ENCODE measurements at regions not wholly inside any gene's neighbourhood (a gene's known extent, or its start where the extent isn't known, plus 50 kb on each side); places are given as distances from the start of the nearest gene placed in this dataset.

DNA sequence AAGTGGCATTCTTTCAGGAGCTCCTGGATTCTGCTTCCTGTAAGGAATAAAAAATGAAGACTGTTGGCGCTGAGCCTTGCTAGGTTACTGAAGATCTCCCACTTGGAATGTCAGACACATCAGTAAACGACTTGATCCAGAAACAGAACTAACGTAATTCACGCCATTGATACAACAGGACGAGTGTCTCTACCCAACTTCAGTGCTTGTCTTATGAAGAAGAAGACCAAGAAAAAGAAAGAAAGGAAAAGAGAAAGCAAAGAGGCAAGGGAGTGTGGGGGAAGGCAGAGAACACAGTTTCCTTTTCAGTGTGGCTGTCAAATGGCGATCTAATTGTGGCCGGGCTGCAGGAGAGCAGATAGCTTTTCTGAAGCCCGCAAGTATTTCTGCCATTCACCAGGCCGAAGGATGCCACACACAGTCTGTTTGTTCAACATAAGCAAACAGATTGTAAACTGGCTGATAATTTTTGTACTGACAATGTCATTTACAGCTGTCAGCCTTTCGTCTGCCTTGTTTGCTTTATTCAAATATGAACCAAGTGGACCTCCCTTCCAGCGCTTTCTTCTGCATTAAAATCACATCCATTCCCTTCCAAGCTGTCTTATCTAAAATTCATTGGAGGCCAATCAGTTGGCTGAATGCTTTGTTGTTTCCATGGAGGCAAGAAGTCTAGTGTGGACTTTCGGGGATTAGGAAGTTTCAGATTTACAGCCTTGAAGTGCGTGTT lies 180.6 kb downstream of the FOXA2 start:
- no peak for DNase-seq

DNA sequence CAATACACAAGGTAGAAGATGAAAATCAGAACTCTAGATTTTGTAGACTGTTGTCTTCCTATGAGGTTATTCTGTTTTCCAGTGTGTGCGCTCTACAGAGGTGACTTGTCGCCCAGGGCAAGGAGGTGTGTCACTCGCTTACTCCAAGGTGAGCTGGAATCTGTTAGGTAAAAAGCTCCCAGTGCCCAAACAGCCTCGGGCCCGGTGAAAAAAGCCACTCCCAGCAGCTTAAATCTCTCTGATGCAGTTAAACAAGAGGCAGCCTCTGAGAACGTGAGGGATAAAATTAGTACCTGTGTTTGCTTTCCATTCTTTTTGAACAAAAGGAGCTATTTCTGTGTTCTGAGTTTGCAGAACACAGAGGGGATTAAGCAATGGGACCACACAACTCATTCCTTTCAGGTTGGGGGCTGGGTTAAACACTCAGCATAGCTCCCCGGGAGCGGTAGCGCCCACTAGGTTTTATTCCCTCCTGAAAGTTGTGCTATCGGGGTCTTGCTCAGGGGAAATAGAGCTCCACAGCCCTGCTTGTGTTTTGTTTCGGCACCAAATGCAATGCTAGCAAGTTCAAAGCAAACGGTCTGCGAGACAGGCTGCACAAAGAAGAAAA lies 181.2 kb downstream of the FOXA2 start:
- no peak for DNase-seq

DNA sequence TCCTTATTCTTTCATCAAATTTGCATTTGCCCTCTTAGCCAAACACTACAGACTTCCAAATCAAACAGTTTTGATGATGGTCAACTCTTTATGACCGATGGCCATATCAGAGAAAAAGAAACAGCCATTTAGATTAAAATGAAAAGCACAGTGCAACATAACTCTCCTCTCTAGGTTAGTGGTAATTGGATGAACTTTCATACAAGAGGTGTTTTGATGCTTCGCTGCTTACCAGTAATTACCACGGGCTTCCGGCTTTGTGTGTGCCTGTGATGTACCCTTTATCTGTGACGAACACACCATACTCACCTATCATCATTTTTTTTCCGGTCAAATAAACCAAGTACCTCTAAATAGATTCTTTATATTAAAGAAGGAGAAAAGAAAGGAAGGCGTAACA lies 181.8 kb downstream of the FOXA2 start:
- no peak for DNase-seq

DNA sequence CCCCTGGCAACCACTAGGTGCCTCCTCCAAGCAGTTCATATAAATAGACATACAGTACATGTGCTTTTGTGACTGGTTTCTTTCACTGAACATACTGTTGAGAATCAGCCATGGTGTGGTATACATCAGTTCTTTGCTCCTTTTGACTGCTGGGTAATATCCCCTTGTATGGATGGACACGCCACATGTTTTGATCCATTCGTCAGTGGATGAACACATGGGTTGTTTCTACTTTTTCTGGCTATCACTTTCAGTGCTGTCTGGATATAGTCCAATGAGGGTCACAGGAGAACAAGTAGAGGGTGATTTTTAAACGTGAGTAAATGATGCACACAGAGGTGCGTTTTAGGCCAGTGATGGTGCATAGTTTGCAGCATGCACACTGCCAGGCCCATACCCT lies 183.9 kb downstream of the FOXA2 start:
- DNase-seq = no peak

DNA sequence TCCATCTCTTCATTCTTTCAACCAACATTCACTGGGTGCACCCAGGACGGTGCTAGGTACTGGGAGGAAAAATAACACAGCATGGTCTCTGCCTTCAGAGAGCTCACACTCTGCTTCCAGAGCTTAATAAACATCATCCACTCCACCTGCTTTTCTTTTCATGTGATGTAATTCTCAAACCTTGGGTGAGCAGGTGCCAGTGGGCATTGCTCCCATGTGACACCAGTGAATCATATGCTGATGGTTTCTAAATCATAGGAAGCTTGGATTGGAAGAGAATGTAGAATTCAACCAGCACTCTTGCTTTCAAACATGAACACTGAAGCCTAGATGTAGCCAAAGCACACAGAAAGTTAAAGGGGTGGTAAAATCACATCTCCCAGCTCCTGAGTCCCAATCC lies 189.8 kb downstream of the FOXA2 start:
- DNase-seq = no peak

DNA sequence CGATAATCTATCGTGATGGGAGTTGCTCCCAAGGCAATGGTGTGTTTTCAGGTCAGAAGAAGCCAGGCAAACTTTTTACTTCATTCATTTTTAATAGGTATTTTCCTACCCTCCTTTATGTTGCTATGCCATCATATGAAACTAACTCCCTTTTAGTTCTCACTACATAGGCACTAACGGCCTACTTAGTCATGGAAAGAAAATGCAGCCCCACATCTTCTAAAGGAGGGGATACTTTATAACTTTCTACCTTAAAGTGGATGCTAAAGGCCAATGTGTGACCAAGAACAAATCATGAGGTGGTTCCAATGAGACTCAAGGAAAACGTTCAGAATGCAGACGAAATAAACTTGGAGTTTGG lies 193.8 kb downstream of the FOXA2 start:
- no peak for DNase-seq

DNA sequence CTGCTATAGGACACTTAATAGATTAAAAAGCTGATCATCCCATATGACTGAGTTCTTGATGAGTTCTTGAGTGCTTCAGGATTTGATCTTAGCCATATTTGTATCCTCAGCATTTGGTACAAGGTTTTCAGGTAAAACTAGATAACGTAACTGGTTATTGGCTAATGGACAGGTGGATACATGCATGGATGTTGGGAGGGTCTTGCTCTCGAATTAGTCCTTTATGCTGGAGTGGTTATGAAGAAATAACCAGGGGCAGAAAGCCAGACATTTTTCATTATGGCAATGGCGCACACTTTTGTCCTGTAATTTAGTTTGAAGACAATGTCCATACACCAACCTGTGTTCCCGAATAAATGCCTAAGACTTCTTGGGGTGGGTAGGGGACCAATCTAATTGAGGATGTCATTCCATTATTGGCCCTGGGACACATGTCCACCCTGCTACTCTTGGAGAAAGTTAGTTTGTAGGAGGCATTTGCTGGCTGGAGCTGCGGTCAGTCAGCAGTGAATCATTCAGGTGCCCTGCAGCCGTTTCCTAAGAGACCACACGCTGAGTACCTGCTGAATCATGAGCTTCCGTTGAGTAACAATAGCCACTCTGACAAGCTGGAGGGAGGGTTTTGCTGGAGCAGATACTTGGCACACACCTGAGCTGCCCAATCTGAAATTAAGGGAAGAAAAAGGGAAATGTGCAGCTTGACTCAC lies 194.4 kb downstream of the FOXA2 start:
- DNase-seq = no peak

DNA sequence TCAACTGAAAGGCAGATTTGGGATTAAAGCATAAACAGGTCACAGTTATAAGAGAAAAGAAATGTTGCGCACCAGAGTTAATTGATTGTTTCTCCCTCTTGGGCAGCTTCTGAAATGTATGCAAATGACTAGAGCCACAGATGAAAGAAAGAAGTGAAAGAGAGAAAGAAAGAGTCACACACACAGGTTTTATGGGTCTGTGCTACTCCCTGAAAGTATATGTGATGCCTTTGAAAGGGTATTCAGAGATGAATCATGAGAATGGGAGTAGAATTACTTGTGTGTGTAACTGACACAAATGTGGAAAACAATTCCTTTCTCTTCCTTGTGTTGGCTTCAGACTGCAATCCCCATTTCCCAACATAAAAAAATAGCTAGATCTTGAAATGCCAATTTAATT lies 196.9 kb downstream of the FOXA2 start:
- DNase-seq = no peak

DNA sequence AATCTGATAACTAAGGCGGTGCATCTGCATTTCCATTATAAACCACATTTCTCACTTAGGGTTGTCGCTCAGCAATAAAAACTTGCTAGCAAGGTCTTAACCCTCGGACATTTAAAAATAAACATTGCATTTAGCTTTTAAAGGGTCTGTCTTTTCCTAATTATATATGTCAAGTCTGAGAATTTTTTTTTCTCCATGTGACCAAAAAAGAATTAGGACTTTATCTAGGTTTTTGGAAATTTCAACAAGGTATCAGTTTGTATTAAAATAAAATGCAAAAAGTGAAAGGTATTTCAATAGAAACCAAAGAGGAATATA lies 198.1 kb downstream of the FOXA2 start:
- no peak for DNase-seq

DNA sequence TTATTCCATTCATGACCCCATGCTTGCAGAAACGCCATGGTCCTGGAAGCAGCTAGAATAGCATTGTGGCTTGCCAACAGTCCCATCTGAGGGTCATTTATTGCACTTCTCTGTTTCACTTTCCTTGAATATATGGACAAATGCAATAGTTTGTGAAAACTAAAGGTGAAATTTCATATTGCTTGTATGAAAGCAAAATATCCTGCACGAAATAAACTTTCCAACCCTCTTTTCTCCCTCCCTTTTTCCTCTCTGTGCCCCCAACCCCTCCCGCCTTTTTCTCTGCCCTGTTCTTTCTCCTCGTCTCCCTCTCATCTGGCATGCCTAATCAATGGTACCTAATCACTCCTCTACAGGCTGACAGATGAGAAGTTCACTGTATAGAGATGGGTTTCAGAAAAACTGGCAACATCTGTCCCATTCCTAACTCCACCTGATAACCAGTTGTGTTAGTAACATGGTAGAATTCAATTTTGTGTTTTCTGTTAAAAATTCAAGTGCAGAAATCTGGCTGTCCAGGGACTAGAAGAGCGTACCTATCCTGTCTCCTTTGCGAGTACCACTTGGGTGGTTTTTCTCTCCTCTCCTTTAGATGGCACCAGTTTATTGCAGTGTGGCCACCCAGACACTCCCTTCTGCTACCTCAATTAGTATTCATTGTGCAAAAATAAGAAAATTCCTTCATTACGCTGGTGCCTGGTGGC lies 198.6 kb downstream of the FOXA2 start:
- DNase-seq = no peak

DNA sequence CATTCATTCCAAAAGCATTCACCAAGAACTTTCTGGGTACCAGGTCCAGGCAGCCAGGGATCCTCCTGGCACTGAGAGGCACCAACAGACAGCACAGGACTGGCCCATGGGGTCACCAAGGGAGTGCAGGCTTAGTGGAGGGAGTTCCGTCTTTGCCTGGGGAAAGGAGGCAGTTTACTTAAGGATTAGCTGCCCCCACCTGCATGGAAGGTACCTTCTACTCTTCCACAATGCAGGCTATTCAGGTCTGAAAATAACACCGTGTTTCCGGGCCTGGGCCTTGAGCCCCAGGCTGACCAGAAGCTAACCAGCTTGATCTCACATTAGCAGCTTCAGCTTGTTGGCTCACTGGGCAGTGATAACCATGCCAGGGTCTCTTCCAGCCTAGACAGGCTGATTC lies 199.4 kb downstream of the FOXA2 start:
- DNase-seq = no peak

DNA sequence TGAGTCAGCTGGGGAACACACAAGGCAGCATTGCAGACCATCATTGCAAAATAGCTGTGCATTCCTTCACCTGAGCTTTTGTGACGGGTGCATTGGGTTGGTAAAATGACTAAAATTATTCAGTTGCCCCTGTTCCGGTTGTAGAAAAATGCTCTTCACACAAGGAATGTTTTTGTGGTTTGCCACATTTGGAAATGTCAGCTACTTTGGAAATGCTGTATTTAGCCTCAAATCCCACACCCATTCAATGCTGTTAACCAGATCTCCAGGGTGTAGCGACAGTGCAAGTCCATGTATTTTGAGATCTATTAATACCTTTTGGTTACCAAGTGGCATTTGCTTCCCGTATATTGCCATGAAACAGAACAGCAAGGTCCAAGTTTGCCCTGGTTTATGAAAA lies 201.2 kb downstream of the FOXA2 start:
- no peak for DNase-seq

DNA sequence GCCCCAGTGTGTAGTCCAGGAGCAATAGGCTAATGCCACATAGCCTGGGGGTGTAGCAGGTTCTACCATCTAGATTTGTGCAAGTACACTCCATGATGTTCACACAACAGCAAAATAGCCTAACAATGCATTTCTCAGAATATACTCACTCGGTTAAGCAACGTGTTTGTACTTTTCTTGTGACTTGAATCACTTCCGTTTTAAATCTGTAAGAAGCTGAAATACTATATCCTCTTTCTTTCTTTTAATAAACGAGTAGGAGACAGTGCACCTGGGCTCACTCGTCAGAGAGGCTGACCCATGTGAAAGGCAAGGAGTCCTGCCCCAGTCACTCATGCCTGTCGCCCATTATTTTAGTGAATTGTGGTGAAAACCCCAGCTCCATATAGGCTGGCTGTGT lies 201.6 kb downstream of the FOXA2 start:
- DNase-seq = no peak

DNA sequence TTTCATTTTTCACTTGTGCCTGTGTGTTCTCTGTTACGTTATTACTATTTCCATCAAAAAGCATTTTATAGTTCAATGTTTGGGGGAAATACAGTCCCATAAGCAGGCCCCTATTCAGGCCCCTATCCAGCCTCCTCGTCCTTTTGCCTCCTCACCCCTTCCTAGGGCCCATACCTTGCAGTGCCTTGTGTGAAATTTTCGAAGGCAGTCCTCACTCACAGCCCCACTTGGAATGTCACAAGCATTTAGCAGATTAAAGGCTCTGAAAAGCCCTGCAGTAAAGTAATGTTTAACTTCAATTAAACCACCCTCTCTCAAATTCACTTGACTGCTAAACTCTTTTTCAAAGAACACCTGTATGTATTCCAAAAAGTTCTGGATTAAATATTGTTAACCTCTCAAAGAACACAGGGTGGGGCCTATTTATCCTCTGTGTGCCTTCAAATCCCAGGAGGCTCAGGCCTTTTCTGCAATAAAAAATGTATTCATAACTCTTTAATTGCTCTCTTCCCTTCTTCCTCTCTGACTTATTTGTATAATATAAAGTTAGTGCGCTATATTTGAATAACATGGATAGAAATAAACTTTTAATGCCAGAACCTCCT lies 202.5 kb downstream of the FOXA2 start:
- no peak for DNase-seq

DNA sequence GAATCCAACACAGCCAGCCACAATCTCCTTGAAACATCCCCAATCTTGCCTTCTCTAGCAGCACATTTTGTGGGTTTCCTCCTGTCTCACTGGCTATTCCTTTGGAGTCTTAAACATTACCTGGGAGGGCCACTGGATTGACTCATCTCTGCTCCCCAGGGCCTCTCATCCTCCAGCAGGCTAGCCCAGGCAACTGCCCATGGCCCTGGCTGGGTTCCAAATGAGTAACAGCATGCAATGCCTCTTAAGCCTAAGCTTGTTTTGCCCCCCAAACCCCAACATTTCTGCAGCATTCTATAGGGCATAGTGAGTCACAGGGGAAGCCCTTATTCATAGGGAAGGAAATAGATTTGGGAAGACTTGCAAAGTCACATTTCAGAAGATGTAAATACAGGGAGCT lies 204.9 kb downstream of the FOXA2 start:
- DNase-seq = no peak

DNA sequence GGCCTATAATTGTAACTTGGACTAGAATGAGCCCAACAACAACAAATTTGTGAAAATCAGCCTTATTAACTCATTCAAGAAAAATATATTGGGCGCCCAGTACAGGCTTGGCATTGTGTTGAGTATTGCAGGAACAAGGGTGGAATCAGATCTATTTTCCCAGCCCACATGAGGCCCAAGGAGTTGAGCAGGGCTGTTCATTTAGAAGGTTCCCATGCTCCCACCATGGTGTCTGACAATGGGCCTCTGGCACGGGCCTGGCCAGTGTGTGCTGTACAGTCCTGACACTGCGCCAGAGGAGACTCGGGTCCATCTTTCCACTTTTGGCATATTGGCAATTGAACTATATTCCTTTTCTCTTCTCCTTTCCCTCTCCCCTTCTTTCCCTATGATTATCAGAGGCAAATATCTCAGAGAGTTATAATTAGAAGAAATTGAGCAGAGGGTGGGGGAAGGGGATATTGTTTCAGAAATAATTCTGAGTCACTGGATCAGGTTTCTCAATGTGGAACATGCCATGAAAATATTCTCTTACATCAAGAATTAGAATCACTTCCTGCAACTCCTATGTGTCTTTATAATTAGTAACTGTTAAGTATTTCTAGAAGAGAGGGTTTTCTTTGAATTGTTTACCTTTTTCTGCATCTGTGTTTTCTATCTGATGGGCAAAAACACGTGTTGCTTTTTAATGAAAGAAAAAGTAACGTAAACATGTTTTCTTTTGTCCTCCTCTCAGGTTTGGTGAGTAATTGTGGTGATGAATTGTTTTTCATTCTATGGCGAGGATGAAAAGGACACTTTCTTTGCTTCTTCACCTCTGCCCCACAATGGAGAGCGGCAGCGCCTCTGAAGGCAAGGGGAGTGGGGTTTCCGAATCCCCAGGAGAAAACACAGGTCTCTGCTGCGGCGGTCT lies 209.4 kb downstream of the FOXA2 start:
- DNase-seq = no peak

DNA sequence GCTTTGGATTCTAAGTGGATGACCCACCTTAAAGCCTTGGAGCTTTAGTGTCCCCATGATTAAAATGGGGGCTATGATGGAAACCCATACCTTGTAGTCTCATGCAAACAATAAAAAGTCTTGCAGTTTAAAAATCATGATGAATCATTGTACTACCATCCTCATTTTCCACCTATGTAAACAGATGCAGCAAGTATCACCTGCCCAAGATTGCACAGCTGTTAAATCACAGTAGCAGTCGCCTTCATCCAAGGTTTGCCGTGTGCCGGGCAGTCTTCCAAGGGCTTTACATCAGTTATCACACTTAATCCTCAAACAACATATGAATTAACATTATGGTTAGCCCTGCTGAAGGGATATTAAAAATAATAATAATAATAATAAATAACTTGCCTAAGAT lies 210.3 kb downstream of the FOXA2 start:
- DNase-seq = no peak

DNA sequence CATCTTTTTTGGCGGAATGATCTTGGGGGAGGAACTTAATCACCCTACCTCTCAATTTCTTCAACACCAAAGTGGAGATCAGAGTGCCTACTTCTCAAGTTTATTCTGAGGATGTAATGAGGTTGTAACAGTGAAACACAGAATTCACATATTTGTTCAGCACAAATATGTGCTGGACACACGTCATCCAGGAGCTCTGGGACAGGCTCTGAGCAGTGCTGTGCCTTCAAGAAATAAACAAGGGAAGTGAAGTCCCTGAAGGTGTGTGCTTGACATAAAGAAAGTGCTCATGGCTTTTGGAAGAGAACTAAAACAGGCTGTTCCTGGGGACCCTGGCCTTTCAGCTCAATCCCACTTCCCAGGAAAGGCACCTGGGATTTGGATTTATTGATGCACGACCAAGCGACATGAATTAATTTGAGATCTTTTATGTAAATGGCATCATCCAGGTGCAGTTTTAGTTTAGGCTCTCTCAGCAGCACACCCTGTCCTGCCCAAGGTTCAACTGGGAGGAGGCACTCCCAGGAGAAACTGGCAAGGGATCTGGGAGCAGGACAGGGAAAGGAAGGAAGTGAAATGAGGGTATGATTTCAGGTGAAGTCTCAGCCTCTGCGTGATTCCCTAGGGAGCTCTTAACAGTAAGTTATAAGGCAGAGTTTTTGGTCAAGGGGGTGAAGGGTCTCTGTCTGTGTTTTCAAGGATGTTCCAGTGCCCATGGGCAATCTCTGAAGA lies 211.0 kb downstream of the FOXA2 start:
- DNase-seq = no peak

DNA sequence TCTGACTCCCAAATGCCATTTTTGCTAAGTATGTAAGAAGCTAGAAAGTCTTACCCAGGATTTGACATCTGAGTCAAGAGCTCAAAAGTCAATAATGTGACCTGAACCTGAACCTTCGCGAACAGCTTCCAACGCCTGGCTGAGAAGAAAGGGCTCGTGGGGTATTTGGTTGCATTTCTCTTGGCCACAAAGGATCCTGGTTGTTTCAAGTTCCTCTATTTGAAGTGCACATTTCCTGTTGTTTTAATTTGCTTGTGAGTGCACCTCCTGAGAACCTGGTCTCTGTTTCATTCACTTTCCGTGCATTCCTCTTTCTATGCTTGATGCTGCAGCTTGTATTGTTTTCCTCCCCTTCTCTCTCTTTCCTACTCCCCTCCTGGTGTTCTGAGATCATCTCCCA lies 212.5 kb downstream of the FOXA2 start:
- no peak for DNase-seq

DNA sequence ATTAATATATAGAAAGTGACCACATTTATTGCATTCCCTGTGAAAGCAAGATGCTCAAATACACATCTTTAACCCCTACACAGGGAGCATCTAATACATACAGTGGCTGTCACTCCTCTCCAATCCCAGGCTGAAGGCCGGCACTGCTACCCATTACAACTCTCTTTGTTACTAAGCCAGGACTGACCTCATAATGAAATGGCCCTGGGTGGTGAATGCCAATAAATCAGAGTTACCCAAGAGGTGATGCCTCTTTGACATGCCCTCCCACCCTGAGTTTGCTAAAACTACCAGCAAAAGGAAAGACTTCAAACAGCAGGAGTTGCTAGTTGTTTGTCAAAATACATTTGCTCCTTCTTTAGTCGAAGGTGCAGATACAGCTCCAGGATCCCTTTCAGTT lies 214.2 kb downstream of the FOXA2 start:
- no peak for DNase-seq

DNA sequence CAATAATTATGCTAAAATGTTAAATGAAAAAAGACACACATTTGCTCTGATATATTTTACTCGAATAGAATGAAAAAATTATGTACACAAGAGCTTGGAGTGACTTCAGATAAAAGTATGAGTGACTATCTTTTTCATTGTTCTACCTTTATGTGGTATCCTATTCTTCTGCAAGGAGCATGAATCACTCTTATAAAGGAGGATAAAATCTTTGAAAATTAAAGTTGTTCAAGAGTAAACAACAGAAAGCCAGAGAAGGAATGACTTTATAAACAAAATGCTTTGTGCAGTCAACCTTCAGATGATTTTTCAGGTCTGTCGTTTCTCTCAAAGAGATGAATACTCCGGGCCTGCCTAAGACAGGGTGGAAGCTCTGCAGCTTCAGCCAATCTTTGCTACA lies 215.3 kb downstream of the FOXA2 start:
- DNase-seq = no peak

DNA sequence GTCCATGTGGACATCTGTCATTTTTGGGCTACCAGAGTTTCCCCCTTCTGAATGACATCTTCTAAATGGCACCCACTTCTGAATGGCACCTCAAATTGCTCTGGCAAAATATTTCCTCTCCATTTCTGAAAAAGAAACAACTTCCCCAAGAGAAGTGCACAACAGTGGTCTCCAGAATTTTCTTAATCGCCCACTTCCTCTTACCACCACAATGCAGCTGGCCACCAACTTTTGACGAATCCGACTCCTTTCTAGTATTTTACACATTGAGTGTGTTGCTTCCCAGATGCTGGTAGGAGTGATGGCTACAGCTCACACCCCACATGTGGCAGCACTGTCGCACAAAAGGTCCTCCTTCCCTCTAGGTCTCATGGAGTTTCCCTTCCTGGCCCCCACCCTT lies 216.1 kb downstream of the FOXA2 start:
- DNase-seq = no peak

All from NCI-H1694 treated with DMSO at 0.1 percent for 48 hours (cell line).